Right lobe of liver (tissue), 6 donors: ENCODE measurements at regions not wholly inside any gene's neighbourhood (a gene's known extent, or its start where the extent isn't known, plus 50 kb on each side); places are given as distances from the start of the nearest gene placed in this dataset.

Source experiments
- ATAC-seq, 4 donors: fragments of 200-7000 bp; cut with Tn5 transposase; one replicate each; pipeline ENCODE4 v1.9.1; 2020; ENCODE audit warnings: mild to moderate bottlenecking in 4 of 4, moderate library complexity in 4 of 4
- DNase-seq, 3 donors: peaks; one replicate each; pipeline ENCODE4 v3.0.0-alpha.2; 2020
- H3K27ac ChIP-seq, 3 donors: fragments of 200-600 bp; one replicate each; pipeline ENCODE4 v1.8.0; 2022
- H3K27me3 ChIP-seq, 2 donors: fragments of 200-600 bp; one replicate each; pipeline ENCODE4 v1.8.0; 2022
- H3K36me3 ChIP-seq, 4 donors: fragments of 200-600 bp; sonication (generic) in 1 of 4; one replicate each; pipeline versions ENCODE4 v1.5.1 to v1.8.0; 2017 to 2022; ENCODE audit warnings: control low read depth in 1 of 4
- H3K4me1 ChIP-seq, 4 donors: fragments of 200-600 bp; sonication (generic) in 1 of 4; one replicate each; pipeline versions ENCODE4 v1.5.1 to v1.8.0; 2017 to 2022; ENCODE audit warnings: control low read depth in 1 of 4
- H3K4me3 ChIP-seq, 3 donors: fragments of 200-600 bp; one replicate each; pipeline ENCODE4 v1.8.0; 2022
- H3K9me3 ChIP-seq, 4 donors: fragments of 200-600 bp; sonication (generic) in 1 of 4; one replicate each; pipeline versions ENCODE4 v1.5.1 to v1.8.0; 2017 to 2022; ENCODE audit warnings: control low read depth in 1 of 4
- CTCF ChIP-seq, 4 donors: fragments of 200-600 bp in 3 of 4; fragments of 450-650 bp in 1 of 4; IDR thresholded peaks; one replicate each; pipeline versions ENCODE4 v1.5.1 to v1.8.0; 2016 to 2022; ENCODE audit warnings: antibody characterized with exemption in 4 of 4, mild to moderate bottlenecking in 2 of 4
- POLR2A ChIP-seq: fragments of 450-650 bp; IDR thresholded peaks from one replicate; pipeline ENCODE4 v1.6.1; 2017; ENCODE audit warnings: antibody characterized with exemption, mild to moderate bottlenecking
- WGBS: methylation state at CpG from one replicate; pipeline ENCODE4 v1.1.6; 2018; ENCODE audit warnings: low coverage, low lambda C conversion rate; ENCODE audit not compliant: insufficient coverage; ENCODE audit errors: missing lambda C conversion rate; 5-methylcytosine and 5-hydroxymethylcytosine counted together
- intact Hi-C, 2 donors: fragments of 100-400 bp; cut with DNase I; formaldehyde crosslinking; loops; one replicate each; pipeline versions ENCODE4 v1.11.2 to v1.14.1; 2022
- donor health status: DM: no; HTN: yes; CAD: no.
- donor health status: DM: no; HTN: no; CAD: no.
- donor health status: DM: no; HTN: no; CAD: no.
- donor health status: DM: no; HTN: yes; CAD: no.
- donor health status: DM: no; HTN: yes; CAD: no.

- Histone ChIP-seq H3K27me3 (no peaks in the 10 kb centered on the region), H3K4me1 (no peaks in the 10 kb centered on the region), H3K36me3 (no peaks in the 10 kb centered on the region), H3K27ac (no peak overlapping the region), H3K4me3 (no peak overlapping the region), H3K9me3 (no peaks in the 10 kb centered on the region)
- DNase-seq (no peak), ATAC-seq (no peak)
- intact Hi-C loops, result no loop called here
- 0% methylated on average over 1 of the region's 1 CpG for WGBS
- TF ChIP-seq POLR2A (no peak), CTCF (IDR thresholded peaks at IDR 0.05) (no peak)
Observed at GRCh38 chr2:150824118-150824517, 336.7 kb upstream of the RND3 start.

GRCh38 chr2:150817422-150817821 is 330.0 kb upstream of the RND3 start:
- ATAC-seq, result no peak
- DNase-seq, result no peak
- Histone ChIP-seq H3K27me3 (no peaks in the 10 kb centered on the region), H3K9me3 (no peaks in the 10 kb centered on the region), H3K4me1 (no peaks in the 10 kb centered on the region), H3K36me3 (no peaks in the 10 kb centered on the region), H3K4me3 (no peak overlapping the region), H3K27ac (no peak overlapping the region)
- TF ChIP-seq CTCF (IDR thresholded peaks at IDR 0.05) (no peak), POLR2A (no peak)
- intact Hi-C loops, result no loop called here
- 73% methylated on average over 2 of the region's 2 CpGs for WGBS

- Histone ChIP-seq H3K27ac (no peak overlapping the region), H3K4me1 (no peaks in the 10 kb centered on the region), H3K9me3 (no peaks in the 10 kb centered on the region), H3K4me3 (no peak overlapping the region), H3K36me3 (no peaks in the 10 kb centered on the region), H3K27me3 (no peaks in the 10 kb centered on the region)
- intact Hi-C loops, result no loop called here
- WGBS, result 63% methylated on average over 1 of the region's 1 CpG
- no peak for ATAC-seq
- TF ChIP-seq CTCF (IDR thresholded peaks at IDR 0.05) (no peak), POLR2A (no peak)
- DNase-seq, result no peak
Observed at GRCh38 chr2:150812664-150813367, 325.3 kb upstream of the RND3 start.

- Histone ChIP-seq H3K36me3 (no peaks in the 10 kb centered on the region), H3K4me1 (no peaks in the 10 kb centered on the region), H3K4me3 (no peak overlapping the region), H3K27me3 (no peaks in the 10 kb centered on the region), H3K27ac (no peak overlapping the region), H3K9me3 (no peaks in the 10 kb centered on the region)
- TF ChIP-seq CTCF (IDR thresholded peaks at IDR 0.05) (no peak), POLR2A (no peak)
- intact Hi-C loops, result no loop called here
- ATAC-seq (no peak), DNase-seq (no peak)
- 79% methylated on average over 3 of the region's 3 CpGs for WGBS
Observed at GRCh38 chr2:150812066-150812465, 324.6 kb upstream of the RND3 start.
